Lower lobe of right lung (tissue), 2 donors: ENCODE measurements at regions not wholly inside any gene's neighbourhood (a gene's known extent, or its start where the extent isn't known, plus 50 kb on each side); places are given as distances from the start of the nearest gene placed in this dataset.

ENCODE experiments used
- ATAC-seq, 2 donors: fragments of 200-7000 bp; cut with Tn5 transposase; one replicate each; pipeline ENCODE4 v1.9.1; 2020 to 2022; ENCODE audit warnings: mild to moderate bottlenecking in 2 of 2, moderate library complexity in 2 of 2
- DNase-seq: peaks from one replicate; pipeline ENCODE4 v3.0.0-alpha.2; 2020
- H3K27ac ChIP-seq: fragments of 200-600 bp; one replicate; pipeline ENCODE4 v1.8.0; 2022
- H3K27me3 ChIP-seq: fragments of 200-600 bp; one replicate; pipeline ENCODE4 v1.8.0; 2022; ENCODE audit warnings: low read depth
- H3K36me3 ChIP-seq: fragments of 200-600 bp; one replicate; pipeline ENCODE4 v1.8.0; 2022; ENCODE audit warnings: mild to moderate bottlenecking
- H3K4me1 ChIP-seq: fragments of 200-600 bp; one replicate; pipeline ENCODE4 v1.8.0; 2022
- H3K4me3 ChIP-seq: fragments of 200-600 bp; one replicate; pipeline ENCODE4 v1.8.0; 2022; ENCODE audit warnings: mild to moderate bottlenecking
- H3K9me3 ChIP-seq: fragments of 200-600 bp; one replicate; pipeline ENCODE4 v1.8.0; 2022
- CTCF ChIP-seq: fragments of 200-600 bp; IDR thresholded peaks from one replicate; pipeline ENCODE4 v1.8.0; 2022; ENCODE audit warnings: antibody characterized with exemption, mild to moderate bottlenecking
- intact Hi-C: fragments of 100-400 bp; cut with DNase I; formaldehyde crosslinking; loops from one replicate; pipeline ENCODE4 v1.11.0; 2022
- donor health status: DM: no; HTN: yes; CAD: no; lungs with severe emphysema.

- H3K4me3 ChIP-seq, result no peak overlapping the region
- ATAC-seq (no peak), DNase-seq (no peak)
- no peak for TF ChIP-seq CTCF
- H3K9me3 ChIP-seq, result no peaks in the 10 kb centered on the region
- no peaks in the 10 kb centered on the region for H3K4me1 ChIP-seq
- H3K27ac ChIP-seq, result no peak overlapping the region
- intact Hi-C loops, result no loop called here
- no peaks in the 10 kb centered on the region for H3K36me3 ChIP-seq
- H3K27me3 ChIP-seq, result no peaks in the 10 kb centered on the region
Measured at GRCh38 chr3:64303401-64303800, 78.1 kb upstream of the PRICKLE2 start.

DNA sequence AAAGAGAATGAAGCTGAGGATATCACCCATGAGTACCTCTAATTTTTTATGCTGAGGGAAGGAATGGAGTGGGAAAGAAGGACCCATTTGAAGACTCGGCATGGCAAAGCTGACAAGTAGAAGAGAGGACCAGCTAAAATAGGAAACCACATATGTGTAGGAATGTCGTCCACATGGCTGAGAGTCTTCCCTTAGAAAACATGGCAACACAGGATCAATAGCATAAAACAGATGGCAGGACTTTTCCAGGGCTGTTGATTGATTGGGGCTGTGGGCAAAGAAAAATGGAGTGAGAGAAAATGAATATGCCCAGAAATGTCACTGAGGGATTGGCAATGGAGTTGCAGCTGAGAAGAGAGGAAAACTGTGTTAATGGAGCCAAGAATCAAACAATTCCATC lies 76.2 kb upstream of the PRICKLE2 start:
- Histone ChIP-seq H3K27me3 (no peaks in the 10 kb centered on the region), H3K9me3 (no peaks in the 10 kb centered on the region), H3K27ac (no peak overlapping the region), H3K36me3 (no peaks in the 10 kb centered on the region), H3K4me1 (no peaks in the 10 kb centered on the region), H3K4me3 (no peak overlapping the region)
- ATAC-seq, result no peak
- DNase-seq, result no peak
- TF ChIP-seq CTCF, result no peak
- intact Hi-C loops, result no loop called here

DNA sequence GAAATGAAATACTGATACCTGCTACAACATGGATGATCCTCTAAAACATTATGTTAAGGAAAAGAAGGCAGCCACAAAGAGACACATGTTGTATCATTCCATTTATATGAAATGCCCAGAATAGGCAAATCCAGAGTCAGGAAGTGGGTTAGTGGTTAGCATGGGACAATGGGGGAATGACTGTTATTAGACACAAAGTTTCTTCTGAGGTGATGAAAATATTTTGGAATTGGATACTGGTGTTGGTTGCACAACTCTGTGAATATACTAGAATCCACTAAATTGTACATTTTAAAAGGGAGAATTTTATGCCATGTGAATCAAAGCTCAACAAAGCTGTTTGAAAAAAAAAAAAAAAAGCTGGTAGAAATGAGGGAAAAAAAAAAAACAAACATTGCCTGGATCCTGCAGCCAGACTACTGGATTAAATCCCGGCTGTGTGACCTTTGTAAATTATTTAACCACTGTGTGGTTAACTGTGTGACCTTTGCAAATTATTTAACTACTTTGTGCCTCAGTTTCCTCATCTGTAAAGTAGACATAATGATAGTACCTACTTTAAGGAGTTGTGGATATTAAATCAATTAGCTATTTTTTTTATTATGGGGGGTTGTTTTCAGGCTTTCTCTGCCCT lies 75.6 kb upstream of the PRICKLE2 start:
- no peak for TF ChIP-seq CTCF
- no peaks in the 10 kb centered on the region for H3K9me3 ChIP-seq
- no peak overlapping the region for H3K27ac ChIP-seq
- no peaks in the 10 kb centered on the region for H3K4me1 ChIP-seq
- DNase-seq (no peak), ATAC-seq (no peak)
- no peak overlapping the region for H3K4me3 ChIP-seq
- no peaks in the 10 kb centered on the region for H3K36me3 ChIP-seq
- H3K27me3 ChIP-seq, result no peaks in the 10 kb centered on the region
- intact Hi-C loops, result no loop called here

GRCh38 chr3:64299206-64299605 lies 73.9 kb upstream of the PRICKLE2 start:
- intact Hi-C loops, result no loop called here
- H3K27ac ChIP-seq, result no peak overlapping the region
- H3K9me3 ChIP-seq, result no peaks in the 10 kb centered on the region
- H3K4me1 ChIP-seq, result no peaks in the 10 kb centered on the region
- no peaks in the 10 kb centered on the region for H3K36me3 ChIP-seq
- no peak for TF ChIP-seq CTCF
- ATAC-seq (no peak), DNase-seq (no peak)
- no peak overlapping the region for H3K4me3 ChIP-seq
- no peaks in the 10 kb centered on the region for H3K27me3 ChIP-seq

GRCh38 chr3:64297563-64297962 lies 72.3 kb upstream of the PRICKLE2 start:
- Histone ChIP-seq H3K4me3 (no peak overlapping the region), H3K4me1 (peaks cover 2% of the 10 kb centered on the region), H3K27me3 (no peaks in the 10 kb centered on the region), H3K9me3 (no peaks in the 10 kb centered on the region), H3K27ac (no peak overlapping the region), H3K36me3 (no peaks in the 10 kb centered on the region)
- DNase-seq, result no peak
- intact Hi-C loops, result no loop called here
- no peak for ATAC-seq
- TF ChIP-seq CTCF, result no peak

DNA sequence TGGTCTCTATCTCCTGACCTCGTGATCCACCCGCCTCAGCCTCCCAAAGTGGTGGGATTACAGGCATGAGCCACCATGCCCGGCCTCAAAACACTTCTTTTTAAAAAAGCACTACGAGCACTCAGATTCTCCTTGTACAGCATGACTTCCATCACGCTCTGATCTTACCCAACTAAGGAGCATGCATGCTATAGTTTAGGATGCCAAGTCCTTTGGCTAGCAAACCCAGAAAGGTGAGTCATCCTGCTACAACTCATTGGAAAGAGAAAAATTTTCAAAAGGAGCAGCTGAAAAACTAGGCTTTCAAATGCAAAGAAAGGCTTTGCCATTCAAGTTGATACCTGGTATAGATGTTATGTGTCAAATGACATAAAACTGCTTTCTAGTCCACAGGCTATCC lies 70.3 kb upstream of the PRICKLE2 start:
- H3K27ac ChIP-seq, result no peak overlapping the region
- H3K4me1 ChIP-seq, result peaks cover 13% of the 10 kb centered on the region
- DNase-seq, result no peak
- H3K27me3 ChIP-seq, result no peaks in the 10 kb centered on the region
- ATAC-seq, result no peak
- H3K4me3 ChIP-seq, result no peak overlapping the region
- TF ChIP-seq CTCF, result no peak
- H3K9me3 ChIP-seq, result no peaks in the 10 kb centered on the region
- H3K36me3 ChIP-seq, result no peaks in the 10 kb centered on the region
- intact Hi-C loops, result no loop called here
